NCI-H774 (cell line): ENCODE measurements at regions not wholly inside any gene's neighbourhood (a gene's known extent, or its start where the extent isn't known, plus 50 kb on each side); places are given as distances from the start of the nearest gene placed in this dataset.
"Not testable (repeated sequence)": the region's sequence is repeated elsewhere in the genome, so short reads cannot be mapped to it uniquely, and the experiment has no call there.

Experiments
- DNase-seq: peaks from one replicate; lab custom pipeline; 2025; lab: John Stamatoyannopoulos, UW

DNA sequence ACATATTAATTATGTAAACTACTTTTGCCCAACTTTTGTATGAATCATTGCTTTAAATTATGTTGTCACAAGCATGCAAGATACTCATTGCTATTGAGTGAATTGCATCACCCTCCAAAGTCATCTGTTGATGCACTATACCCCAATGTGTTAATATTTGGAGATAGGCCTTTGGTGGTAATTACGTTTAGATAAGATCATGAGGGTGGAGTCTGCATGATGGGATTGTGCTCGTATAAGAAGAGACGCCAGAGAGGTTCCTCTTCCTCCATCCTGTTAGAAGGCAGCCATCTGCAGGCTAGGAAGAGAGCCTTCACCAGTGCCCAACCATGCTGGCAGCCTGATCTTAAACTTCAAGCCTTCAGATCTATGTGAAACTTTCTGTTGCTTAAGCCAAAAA is 95.3 kb upstream of the MAGI2 start:
- no peak for DNase-seq

DNA sequence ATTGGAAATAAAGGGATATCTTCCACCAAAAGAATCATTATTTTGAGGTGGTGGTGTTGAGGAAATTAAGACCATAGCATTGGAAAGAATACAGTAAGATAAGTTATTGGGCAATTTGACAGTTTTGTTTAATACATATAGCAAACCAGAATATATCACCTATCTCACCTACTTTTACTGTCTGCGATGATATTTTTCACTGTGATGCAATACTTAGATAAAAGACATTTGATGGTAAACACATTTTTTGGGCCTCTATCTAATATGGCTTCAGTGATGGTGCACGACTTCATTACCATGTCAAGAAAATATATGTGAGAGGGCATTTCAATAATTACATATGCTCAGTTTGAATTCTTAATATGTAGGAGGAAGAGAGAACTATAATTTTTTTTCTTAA is 93.7 kb upstream of the MAGI2 start:
- no peak for DNase-seq

DNA sequence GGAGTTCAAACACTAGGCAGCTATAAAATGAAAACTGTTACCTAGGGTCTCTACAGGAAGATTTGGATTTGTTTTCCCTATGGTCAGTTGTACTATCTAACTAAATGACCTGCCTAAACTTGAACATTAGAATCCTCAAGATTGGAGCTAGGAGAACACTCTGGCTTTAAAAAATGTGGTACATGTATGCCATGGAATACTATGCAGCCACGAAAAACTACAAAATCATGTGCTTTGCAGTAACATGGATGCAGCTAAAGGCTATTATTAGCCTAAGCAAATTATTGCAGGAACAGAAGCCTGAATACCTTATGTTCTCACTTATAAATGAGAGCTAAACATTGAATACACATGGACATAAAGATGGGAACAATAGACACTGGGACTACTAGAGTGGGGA is 87.1 kb upstream of the MAGI2 start:
- no peak for DNase-seq

DNA sequence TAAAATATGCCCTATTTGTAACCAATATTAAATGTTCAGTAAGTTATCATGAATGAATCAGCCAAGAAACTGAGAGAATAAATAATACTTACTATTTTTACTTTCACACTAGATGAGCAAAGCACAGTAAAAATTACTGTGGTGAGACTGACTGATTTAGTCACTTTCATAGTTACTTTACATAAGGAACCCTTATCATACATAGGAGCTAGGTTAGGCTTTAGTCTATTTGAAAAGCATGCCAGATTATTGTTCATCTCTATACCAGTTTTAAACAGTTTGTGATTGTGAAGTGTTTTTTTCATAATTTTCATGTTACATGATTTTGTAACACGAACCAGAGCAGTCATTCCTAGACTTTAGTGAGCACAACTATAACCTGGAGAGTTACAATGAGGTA is 80.7 kb upstream of the MAGI2 start:
- no peak for DNase-seq

DNA sequence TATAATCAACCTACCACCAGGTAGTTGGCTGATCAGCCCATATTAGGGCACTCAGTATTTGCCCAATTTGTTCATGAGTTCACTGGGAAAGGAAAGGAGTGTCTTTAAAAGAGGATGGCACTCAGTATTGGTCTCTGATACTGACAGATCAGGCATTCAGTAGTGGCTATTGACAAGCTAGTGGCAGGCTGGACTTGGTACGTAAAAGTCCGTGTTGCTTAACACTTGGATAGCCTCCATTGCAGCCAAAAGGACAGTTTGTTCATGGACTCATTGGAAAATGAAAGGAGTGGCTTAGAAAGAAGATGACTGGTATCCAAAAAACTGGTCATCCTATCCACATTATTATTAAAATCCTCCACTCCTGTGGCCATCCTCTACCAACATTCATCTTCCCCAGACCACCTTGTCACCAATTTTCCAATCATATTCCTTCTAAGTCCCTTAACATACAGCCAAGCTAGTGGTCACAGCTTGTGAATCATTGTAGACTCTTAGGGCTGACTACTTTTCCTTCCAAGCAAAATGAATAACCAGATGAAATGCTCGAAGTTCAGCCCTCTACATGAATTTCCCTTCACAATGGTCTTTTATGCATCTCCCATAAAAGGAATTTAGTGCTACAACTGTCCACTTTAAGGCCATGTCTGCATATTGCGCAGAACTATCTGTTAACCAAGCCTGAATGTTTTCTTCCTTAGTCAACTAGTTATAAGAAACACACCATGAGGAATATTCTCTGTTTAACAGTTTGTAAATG is 78.6 kb upstream of the MAGI2 start:
- DNase-seq, result no peak

- DNase-seq, result no peak
Observed at GRCh38 chr7:79531116-79531515, 77.6 kb upstream of the MAGI2 start.

GRCh38 chr7:79529881-79530235 is 76.4 kb upstream of the MAGI2 start:
- no peak for DNase-seq

DNA sequence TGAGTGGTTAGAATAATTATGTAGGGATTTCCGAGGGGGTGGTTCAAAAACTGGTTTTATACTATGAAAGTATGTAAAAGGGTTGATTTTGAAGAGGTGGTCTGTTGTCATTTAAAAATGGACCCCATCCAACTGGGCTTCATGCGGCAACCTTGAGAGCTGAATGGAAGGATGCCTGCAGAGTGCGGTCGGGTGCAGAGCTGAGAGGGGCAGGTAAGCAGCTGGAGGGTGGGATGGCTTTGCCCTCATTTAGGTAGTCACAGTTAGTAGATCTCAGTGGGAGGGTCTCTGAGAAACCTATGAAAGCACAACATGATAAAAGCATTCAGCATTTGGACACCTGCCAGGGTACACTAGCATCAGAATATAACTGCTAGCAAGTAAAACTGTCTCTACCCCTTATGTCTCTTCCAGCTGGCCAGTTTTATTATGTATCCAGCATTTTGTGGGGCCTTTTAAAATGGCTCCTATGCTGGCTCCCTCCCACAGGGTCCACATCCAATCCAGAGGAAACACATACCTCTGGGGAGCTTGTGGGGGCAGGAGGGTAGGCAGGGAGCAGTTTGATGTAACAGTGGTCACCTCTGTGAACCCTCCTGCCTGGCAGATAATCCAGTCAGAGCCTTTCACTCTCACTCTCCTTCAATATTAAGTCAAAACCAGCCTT is 75.9 kb upstream of the MAGI2 start:
- no peak for DNase-seq

GRCh38 chr7:79528421-79528820 is 75.0 kb upstream of the MAGI2 start:
- no peak for DNase-seq

DNA sequence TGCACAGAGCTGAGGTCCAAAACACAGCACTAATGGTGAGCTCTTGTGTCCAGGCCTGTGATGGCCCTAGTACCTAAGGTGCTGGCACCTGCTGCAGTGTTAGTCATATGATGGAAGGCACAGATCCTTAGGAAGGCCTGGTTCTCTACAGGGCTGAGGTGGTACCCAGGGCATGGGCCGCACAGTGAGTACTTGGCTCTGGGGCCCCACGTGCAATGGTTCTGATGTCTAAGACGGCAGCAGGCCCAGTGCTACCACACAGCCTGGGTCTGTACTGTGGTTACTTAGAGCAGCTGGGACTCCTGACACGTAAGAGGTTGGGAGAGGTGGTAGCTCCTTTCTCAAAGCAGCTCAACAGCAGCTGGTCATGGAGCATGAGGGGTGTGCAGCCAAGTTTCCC is 70.6 kb upstream of the MAGI2 start:
- no peak for DNase-seq

DNA sequence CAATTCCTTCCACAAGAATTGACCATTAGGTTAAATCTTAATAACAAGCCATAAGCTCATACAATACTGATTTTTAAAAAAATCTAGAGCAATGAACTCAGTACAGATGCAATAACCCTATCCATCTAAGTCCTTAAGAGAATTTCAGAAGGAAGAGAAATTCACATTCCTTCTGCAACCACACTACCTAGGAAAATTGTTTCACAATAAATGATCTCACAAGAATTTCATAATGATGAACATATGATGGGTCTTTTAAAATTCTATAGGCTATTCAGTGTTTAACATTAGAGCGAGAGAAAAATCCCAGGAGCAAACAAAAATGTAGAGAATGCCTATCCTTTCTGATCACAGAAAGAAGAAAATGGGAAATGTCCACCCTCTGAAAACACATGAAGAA is 70.0 kb upstream of the MAGI2 start:
- DNase-seq, result no peak

DNA sequence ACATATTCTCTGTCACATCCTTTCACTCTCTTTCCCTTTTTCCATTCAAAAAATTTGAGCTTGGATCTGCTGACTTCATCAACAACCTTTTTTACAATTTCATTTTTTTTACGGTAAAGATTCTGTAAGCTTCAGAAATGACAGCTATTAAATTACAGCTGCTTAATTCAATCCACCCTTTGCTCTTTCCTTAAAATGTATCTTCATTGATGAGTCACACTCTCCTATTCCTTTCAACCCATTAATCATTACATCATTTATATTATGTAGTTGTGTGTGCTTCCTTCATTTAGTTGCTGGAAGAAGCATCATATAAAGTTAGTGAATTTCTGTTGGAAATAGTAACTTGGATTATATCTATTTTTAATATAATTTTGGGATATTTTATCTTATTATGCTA is 67.1 kb upstream of the MAGI2 start:
- no peak for DNase-seq

DNA sequence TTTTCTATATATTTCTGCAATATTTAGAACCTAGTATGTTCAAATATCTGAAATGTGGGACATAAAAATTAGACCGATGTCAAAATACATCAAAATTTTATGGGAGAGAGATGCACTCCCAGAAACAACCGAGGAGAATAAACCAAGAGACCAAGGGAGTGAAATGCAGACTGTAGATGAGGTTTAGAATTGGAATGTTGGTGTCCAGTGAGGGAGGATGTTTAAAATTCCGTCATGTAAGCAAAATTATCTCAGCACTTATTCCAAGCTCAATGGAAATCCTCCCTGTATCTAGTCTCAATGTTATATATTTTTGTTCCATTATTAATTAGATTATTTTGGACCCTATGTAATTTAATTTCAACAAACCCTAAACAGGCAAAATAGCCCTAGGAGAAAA is 61.9 kb upstream of the MAGI2 start:
- no peak for DNase-seq

GRCh38 chr7:79513261-79513660 is 59.8 kb upstream of the MAGI2 start:
- no peak for DNase-seq

DNA sequence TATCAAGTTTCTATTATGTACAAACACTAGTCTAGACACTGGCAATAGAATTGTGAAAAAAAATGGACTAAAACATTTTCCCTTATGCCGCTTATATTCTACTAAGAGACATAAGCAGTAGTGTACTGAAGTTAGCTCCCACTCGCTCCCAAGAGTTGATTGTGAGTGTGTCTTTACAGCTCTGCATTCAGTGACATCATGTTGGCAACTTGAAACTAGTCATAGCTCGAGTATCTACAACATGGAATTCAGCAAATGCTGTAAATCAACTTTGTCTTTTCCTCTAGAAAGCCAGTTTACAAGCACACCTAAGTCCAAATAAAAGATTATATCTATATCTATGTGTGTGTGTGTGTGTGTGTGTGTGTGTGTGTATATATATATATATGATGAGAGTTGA is 58.8 kb upstream of the MAGI2 start:
- no peak for DNase-seq

- not testable (repeated sequence) for DNase-seq
Observed at GRCh38 chr7:79511056-79511455, 57.6 kb upstream of the MAGI2 start.

DNA sequence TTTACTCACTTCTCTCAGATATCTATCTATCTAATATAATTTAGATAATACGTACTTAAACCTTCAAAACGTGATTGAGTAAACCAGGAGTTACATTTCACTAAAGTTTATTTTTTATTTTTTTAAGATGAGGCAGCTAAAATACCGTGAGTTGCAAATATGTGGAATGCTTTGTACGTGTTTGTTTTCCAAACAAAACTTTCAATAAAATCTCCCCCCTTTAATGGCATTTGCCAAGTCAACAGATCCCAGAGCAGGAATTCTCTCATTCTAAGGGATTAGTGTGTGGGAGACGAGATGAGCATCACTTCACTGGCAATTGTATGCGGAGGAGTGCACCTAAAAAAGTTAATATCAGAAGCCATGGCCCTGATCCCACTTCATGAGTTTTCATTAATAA is 53.7 kb upstream of the MAGI2 start:
- no peak for DNase-seq

DNA sequence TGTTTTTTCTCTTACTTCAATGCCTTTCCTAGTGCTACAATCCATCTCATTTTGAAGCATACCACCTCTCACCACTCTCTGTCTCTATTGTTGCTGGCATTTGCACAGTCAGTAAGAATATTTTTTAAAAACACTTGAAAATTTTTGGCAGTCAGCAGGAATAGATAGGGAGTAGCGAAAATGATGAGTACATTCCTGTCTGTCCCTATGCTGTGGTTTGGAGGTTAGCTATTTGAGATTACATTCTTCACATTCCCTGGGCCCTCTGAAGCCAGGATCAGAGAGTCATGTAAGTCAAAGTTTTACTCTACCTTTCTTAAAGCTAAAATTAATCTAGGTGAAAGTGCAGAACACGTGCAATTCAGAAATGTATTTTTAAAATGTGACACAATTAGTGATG is 53.0 kb upstream of the MAGI2 start:
- DNase-seq, result no peak

DNA sequence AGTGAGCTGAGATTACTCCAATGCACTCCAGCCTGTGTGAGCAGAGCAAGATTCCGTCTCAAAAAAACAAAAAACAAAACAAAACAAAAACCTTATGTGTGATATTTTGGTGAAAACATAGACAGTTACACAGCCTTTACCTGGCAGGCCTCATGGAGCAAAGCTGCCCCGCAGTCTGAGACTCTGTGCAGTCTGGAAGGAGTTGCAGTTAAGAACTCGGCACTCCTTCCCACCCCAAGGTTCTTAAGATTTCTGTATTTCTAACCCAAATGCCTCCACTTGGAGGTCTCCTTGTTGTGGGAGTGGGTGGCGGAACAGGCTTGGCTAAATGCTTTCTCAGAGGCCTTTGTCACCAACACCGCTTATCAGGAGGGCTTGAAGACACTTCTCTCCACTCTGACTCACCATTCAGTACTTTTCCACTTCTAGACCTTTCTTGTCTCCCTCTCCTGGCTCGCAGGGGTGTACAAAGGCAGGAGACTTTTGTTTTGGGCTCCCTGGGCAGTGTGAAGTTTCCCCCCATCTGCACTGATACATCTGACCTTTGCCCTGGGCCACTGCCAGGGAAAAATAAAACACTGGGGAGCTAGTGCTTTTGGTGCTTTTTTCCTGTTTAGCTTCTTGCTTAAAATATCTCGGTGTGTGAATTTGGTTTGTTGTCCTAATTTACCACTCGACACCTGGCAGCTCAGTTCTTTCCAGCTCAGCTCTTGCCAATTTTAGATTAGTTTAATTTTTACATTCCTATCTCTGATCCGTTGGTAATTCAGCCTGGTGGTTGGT is 51.3 kb upstream of the MAGI2 start:
- no peak for DNase-seq
